GM10248 (cell line): ENCODE measurements at regions not wholly inside any gene's neighbourhood (a gene's known extent, or its start where the extent isn't known, plus 50 kb on each side); places are given as distances from the start of the nearest gene placed in this dataset.

Experiments
- CTCF ChIA-PET: fragments of 300-600 bp; sonication (Branson Sonifier 250); formaldehyde crosslinking; extraction: SDS; loops from one replicate; lab custom pipeline; 2021; ENCODE audit warnings: antibody characterized with exemption; lab: Yijun Ruan, JAX
- POLR2A ChIA-PET: fragments of 350-650 bp; sonication (Branson Sonifier 250); formaldehyde crosslinking; extraction: SDS; loops from one replicate; lab custom pipeline; 2020; ENCODE audit warnings: antibody characterized with exemption; lab: Yijun Ruan, JAX
- DNase-seq: peaks from one replicate; pipeline ENCODE4 v3.0.0; 2012; ENCODE audit errors: extremely low spot score
- TF ChIP-seq, protein P1 (sequence below): IDR thresholded peaks from 2 replicates; pipeline ENCODE4 v1.5.1; 2012; ENCODE audit warnings: mild to moderate bottlenecking, low read depth; ENCODE audit errors: extremely low read depth, missing control alignments, control extremely low read depth

DNA sequence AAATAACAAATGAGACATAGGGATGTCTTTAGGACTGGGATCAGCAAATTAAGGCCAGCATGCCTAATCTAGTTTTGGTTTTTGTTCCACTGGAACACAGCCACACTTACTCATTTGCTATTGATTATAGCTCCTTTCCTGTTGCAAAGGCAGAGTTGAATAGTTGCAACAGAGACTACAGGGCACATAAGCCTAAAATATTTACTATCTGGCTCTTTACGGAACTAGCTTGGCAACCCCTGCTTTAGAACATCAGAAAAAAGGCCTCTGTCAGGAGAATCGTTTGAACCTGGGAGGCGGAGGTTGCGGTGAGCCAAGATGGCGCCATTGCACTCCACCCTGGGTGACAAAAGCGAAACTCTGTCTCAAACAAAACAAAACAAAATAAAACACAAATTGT lies 384.8 kb downstream of the ELAVL2 start:
- TF ChIP-seq, protein P1, sequence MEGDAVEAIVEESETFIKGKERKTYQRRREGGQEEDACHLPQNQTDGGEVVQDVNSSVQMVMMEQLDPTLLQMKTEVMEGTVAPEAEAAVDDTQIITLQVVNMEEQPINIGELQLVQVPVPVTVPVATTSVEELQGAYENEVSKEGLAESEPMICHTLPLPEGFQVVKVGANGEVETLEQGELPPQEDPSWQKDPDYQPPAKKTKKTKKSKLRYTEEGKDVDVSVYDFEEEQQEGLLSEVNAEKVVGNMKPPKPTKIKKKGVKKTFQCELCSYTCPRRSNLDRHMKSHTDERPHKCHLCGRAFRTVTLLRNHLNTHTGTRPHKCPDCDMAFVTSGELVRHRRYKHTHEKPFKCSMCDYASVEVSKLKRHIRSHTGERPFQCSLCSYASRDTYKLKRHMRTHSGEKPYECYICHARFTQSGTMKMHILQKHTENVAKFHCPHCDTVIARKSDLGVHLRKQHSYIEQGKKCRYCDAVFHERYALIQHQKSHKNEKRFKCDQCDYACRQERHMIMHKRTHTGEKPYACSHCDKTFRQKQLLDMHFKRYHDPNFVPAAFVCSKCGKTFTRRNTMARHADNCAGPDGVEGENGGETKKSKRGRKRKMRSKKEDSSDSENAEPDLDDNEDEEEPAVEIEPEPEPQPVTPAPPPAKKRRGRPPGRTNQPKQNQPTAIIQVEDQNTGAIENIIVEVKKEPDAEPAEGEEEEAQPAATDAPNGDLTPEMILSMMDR: no peak
- ChIA-PET CTCF (no interaction called here), POLR2A (no interaction called here)
- DNase-seq: no peak

DNA sequence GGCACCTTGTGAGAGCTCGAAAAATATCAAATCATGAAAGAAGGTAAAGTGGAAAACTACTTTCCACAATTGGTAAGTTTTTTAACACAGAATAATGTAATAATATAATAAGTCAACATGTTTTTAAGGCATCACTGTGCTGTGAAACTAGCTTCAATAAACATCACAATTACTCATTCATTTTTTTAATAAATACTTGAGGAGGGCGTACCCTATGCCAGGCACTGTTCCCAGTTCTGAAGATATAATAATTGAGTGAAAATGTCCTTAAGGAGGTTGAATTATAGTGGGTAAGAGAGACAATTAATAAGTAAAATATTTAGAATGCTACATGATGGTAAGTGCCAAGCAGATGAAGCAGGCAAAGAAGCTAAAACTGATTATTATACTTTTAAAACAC lies 381.4 kb downstream of the ELAVL2 start:
- CTCF ChIA-PET: interaction anchor here (1.1 kb wide), 1 partner anchor 47 kb away, joined by 3 read pairs; no protein-coding TSS in a partner anchor
- DNase-seq: no peak
- POLR2A ChIA-PET: no interaction called here
- TF ChIP-seq, protein P1: no peak

DNA sequence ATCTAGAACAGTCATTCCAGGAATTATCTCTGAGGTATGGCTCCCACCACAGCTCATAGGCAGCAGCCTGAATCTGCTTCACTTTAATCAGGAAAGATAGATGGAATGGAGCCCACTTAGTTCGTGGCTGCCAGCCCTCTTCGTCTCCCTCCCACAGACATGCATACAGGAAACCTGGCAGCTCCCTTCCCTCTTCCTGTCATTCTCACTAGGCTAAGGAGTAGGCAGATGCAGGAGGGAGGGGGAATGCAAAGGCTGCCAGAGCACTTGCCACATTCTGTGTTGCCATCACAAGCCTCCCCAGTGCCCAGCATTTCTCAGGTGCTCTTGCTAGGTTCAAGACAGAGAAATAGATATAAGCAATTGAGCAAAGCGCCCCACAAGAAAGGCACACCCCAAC lies 378.9 kb downstream of the ELAVL2 start:
- ChIA-PET POLR2A (no interaction called here), CTCF (no interaction called here)
- DNase-seq: no peak
- TF ChIP-seq, protein P1: no peak

- CTCF ChIA-PET: no interaction called here
These were observed 378.1 kb downstream of the ELAVL2 start for GRCh38 chr9:23447944-23448343.

GRCh38 chr9:23451802-23452418 lies 374.1 kb downstream of the ELAVL2 start:
- POLR2A ChIA-PET: no interaction called here
- TF ChIP-seq, protein P1: no peak
- DNase-seq: no peak
- CTCF ChIA-PET: no interaction called here

More at GRCh38 chr9:23447944-23448343, 378.1 kb downstream of the ELAVL2 start:
- no peak for DNase-seq
- TF ChIP-seq, protein P1: no peak
- POLR2A ChIA-PET: no interaction called here

- POLR2A ChIA-PET: no interaction called here
- DNase-seq: no peak
These were observed 361.8 kb downstream of the ELAVL2 start for GRCh38 chr9:23464275-23464674.

More at GRCh38 chr9:23464275-23464674, 361.8 kb downstream of the ELAVL2 start:
- CTCF ChIA-PET: no interaction called here
- TF ChIP-seq, protein P1: no peak
